Embryonic facial prominence (tissue), 1 donor: ENCODE measurements at regions not wholly inside any gene's neighbourhood (a gene's known extent, or its start where the extent isn't known, plus 50 kb on each side); places are given as distances from the start of the nearest gene placed in this dataset.
"Not testable (repeated sequence)": the region's sequence is repeated elsewhere in the genome, so short reads cannot be mapped to it uniquely, and the experiment has no call there.

ENCODE experiments used
- DNase-seq: peaks from one replicate; pipeline ENCODE4 v3.0.0-alpha.2; 2016; ENCODE audit errors: extremely low spot score

DNA sequence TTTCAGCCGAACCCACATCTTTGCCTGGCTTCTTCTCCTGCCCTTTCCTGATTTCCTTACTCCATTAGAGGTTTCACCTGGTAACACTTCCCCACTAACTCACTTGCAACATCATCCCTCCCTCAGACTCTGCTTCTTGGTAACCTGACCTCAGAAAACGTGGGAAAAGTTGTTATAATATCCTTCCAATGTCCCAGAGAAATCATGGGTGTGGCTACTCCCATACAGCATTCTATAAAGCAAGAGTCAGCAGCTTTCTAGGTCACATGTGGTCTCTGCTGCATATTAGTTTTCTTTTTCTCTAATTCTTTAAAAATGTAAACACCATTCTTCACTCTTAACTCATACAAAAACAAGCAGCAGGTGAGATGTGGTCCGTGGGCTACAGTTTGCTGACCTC, 283.1 kb upstream of the MAOA start:
- DNase-seq: no peak

DNA sequence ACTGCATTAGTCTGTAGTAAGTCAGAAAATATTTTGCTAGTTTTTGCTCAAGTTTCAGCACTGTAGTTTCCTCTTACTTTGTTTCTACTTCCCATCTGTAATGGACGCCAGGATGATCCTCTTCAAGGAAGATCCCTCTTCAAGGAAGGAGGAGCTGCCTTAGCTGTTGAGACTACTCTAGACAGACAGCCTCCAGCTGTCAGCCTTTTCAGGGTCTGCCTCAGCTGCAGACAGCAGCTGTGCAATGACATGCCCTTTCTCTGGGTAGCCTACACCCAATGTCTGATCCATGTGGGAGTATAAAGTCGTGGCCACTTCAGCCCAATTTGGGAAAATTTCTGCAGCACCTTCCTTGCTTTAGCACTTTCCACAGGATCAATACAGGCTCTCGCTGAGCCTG, 281.0 kb upstream of the MAOA start:
- no peak for DNase-seq

DNA sequence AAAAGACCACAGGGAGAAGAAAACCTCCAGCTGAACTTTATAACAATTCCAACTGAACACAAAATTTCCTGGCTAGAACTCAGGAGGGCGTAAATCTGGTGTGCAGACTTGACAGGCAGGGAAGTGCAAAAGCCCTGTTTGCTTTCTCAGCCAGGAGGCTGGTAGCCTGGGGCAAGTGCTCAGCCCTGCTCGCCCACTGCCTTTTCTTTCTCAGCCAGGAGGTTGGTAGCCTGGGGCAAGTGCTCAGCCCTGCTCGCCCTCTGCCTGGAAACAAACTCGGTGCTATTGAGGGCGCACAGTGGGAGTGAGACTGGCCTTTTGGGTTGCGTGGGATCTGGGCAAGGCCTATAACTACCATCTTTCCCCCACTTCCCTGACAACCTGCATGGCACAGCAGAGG, 275.4 kb upstream of the MAOA start:
- DNase-seq: no peak

DNA sequence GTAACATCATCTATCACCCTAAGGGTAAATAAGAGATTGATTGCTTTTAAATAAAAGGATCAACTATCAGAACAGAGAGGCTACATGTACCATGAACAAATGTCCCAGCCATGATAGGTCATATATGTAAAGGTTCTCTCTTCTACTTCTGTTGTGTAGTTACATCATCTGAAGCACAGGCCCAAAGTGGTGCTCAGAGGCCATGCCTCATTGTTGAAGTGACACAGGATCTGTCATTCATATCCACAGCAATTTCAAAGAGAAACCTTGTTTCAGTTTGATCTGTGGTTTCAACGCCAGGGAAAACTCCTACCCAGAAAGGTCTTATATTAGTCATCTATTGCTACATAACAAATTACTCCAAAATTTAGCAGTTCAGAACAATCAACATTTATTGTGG, 269.2 kb upstream of the MAOA start:
- DNase-seq: no peak

DNA sequence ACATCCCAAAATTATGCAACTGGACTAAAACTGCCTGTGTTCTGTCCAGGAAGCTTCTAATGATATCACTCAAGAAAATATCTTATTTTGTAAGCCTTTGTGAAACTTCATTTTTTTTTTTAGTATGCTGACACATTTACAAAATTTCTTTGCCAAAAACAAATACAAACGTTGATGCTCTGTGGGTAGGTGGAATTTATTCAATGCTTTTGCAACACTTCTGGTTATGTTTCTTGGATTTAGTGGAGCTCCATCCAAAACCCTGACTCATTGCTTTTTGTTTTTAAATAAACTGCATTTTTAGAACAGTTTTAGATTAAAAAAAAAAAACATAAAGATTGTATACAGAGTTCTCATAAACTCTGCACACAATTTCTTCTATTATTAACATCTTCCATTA, 250.9 kb upstream of the MAOA start:
- no peak for DNase-seq

DNA sequence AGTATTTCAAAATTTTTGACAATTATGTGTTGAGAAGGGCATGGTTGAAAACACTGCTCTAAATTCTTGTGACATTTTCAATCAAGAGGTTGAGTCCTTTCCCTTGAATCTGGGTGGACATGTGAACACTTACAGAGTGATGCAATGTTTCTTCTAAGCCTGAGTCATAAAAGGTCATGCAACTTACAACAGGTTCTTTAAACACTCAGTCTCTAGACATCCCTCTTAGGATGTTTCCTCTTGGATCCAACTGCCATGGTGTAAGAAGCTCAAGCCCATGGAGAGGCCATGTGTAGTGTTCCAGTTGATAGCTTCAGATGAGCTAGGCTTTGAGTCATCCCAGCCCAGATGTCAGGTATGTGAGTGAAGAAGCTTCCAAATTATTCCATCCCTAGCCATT, 232.2 kb upstream of the MAOA start:
- no peak for DNase-seq

DNA sequence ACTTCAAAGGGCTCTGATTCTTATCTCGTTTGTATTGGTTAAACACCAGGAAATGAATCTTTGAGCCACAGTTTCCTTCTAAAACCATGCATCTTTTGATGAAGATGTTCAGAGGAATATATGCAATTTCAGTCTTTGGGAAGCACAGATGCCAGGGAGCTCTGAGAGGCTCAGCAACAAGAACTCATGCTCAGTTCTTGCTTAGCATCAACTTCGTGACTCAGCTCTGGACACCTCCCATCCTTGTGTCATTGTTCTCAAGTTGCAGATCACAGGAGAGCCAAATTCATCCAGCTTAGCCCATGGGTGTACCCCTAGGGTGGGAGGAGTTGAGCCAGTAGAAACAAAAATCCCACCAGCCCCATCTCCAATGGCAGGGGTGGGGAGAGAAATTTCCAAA, 219.6 kb upstream of the MAOA start:
- no peak for DNase-seq

DNA sequence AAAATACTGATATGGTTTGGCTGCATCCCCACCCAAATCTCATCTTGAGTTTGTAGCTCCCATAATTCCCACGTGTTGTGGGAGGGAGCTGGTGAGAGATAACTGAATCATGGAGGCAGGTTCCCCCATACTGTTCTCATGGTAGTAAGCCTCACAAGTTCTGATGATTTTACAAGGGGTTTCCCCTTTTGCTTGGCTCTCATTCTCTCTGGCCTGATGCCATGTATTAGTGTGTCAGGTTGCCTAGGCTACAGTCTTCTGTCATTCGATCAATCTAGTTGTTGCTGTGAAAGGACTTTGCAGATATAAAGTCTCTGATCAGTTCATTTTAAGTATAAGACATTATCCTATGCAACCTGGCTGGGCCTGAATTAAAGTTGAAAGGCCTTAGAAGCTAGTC, 209.3 kb upstream of the MAOA start:
- no peak for DNase-seq

DNA sequence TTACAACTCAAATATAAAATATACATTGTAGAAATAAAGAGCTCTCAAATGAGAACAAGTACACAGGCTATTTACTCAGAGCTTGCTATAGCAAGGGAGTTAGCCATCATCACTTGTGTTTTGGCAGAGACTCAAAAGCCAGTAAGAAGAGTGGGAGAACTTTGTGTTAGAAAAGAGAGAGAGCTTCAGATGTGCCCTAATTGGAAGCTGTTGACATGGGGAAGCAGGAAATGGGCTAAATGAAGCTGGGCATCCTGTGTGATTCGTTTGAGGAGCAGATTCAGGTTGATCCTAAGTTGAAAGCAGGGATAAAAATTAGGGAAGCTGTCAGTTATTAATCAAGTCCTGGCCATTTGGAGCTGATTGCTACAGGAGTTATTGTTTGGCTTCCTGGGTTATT, 207.4 kb upstream of the MAOA start:
- no peak for DNase-seq

DNA sequence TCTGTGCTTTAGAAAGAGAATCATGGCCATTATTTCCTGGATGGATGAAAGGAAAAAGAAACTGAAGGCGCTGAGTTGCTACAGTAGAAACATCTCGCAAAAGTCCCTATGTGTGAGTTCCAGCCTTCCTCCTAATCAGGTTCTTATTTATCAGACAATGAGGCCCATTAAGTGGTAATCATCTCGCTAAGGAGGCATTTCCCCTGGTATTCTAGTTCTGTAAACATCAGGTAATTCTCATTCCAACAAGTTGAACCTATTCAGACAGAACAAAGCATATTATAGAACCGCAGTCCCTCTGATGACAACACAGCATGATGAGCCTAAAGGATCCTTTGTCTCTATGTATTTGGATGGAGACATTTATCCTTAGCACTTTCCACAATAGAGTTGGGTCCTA, 205.7 kb upstream of the MAOA start:
- DNase-seq: no peak

DNA sequence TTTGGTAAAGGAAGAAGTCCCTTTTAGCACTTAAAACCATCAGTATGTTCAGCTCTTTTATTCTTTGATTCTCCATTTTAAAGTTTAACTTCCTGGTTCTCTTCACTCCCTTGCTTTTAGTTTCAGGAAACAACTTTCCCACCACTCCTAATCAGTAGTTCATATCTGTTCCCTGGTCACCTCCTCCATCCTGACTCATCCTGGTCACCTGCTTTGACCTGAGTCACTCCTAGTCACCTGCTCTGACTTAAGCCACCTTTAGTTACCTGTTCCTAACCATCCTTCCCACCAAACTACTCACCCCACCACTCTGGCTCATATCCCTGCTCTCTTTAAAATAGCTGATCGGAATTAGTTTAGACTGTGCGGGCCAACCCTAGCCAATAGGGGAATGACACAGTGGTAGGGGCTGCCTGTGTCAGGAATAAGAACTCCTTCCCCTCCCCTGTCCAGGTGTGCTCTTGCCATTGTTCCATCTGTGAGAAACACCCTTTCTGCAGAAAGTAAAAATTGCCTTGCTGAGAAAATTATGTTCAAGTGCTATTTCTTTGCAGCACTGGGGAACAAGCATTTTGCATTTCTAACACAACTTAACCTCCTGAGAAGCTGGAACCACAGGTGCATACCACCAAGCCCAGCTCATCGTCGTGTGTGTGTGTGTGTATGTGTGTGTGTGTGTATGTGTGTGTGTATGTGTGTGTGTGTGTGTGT, 204.0 kb upstream of the MAOA start:
- not testable (repeated sequence) for DNase-seq

DNA sequence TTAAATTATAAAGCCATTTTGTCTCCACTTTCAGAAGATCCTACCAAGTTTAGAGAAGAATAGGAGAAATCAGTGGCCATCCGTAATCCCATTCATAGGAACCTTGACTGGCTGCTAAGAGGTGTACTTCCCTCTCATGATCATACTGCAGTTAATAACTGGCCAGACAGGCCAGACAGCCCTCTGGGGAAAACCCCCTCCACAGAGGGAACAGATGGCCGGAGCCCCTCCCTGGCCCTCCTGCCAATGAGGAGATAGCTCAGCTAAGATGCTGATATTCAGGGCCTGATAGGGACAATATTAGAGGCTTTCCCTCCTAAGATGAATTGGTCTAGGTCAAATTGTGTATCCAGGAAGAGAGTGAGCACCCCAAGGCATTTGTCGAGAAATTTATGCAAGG, 200.0 kb upstream of the MAOA start:
- no peak for DNase-seq

DNA sequence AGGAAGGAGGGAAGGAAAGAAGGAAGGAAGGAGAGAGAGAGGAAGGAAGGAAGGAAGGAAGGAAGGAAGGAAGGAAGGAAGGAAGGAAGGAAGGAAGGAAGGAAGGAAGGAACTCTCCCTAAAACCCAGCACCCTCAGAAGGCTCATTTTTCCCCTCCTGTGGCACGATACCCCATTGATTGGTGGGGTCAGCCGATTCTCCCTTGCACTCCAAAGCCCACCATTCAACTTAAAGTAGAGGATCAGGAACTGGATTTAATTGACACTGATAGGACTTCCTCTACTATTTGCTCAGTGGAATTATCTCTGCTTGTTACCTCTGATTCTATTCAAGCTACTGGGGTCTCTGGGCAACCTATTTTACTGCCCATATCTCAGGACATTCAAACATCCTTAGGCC, 199.2 kb upstream of the MAOA start:
- no peak for DNase-seq

DNA sequence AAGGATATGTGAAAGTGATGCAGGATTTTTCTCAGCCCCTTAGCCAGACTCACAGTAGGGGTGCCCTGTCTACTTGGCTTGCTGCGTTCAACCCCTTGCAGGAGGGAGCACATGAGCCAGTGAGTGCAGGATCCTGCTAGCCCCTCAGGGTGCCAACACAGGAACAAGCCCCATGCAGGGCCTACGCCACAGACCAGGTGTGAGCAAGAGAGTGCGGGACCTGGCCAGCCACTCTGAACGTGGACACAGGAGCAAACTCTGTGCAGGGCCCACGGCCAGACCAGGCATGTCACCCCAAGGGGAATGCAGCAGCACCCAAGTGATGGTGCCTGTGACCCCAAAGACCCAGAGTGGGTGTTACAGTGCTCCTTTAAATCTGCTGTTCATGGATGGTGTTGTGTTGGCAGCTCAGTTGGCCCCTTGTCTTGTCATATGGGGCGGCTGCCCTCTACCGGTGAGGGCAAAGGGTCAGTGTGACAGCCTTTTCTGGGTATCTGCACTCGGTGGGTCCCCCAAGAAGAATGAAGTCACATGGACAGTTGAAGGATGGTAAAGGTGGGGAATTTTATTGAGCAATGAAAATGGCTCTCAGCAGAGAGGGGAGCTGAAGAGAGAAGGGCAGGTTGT, 188.4 kb upstream of the MAOA start:
- no peak for DNase-seq

DNA sequence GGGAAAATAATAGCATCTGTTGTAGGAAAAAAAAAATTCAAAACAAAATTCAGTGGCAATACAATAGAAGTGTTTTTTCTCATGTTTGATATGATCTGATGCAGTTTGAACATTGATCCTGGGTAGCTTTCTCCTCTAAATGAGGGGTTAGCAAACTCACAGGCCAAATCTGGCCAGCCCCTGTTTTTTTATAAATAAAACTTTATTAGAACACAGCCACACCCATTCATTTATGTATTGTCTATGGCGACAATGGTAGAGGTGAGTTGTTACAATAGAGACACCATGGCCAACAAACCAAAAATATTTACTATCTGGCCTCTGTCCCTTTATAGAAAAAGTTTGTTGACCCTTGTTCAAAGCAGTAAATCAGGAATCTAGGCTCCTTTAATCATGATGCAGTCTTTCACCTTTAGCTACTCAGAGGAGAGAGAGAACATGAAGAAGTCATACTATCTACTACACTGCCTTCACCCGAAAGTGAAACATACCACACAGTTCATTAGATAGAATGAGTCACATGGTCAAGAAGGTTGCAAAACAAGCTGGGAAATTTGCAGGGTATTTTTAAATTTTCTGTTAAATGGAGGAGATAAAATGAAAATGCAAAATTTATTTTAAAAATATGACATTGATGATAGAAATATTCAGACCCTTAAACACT, 186.6 kb upstream of the MAOA start:
- DNase-seq: no peak

DNA sequence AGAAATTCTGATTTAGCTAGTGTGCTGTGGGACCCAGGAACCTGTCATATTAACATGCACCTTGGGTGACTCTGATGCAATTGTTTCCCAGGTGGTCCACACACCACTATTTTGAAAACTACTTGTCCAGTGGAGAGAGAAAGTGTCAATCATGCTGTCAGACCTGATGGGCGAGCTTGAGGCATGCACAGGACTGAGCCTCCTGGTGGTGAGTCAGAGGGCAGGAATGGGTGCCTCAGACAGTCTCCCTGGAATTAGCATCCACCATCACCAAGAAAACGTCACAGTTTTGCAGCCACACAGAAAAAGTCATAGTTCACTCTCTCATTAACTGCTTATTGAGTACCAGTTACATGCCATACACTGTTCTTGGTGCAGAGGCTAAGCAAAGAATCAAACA, 181.8 kb upstream of the MAOA start:
- no peak for DNase-seq

DNA sequence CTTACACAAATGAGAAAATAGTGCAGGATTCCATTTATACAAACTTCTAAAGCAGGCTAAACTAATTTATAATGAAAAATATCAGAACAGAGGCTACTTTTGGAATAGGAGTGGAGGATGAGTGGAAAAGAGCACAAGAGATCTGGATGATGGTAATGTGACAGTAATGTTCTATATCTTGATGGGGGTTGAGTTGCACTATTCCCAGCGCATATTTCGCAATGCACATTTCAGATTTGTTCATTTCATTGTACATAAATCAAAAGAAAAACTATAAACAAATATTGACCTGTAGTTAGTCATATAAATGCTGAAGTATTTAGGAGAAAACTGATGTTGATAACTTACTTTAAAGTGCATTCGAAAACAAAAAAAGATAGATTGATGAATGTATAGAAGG, 177.0 kb upstream of the MAOA start:
- no peak for DNase-seq

DNA sequence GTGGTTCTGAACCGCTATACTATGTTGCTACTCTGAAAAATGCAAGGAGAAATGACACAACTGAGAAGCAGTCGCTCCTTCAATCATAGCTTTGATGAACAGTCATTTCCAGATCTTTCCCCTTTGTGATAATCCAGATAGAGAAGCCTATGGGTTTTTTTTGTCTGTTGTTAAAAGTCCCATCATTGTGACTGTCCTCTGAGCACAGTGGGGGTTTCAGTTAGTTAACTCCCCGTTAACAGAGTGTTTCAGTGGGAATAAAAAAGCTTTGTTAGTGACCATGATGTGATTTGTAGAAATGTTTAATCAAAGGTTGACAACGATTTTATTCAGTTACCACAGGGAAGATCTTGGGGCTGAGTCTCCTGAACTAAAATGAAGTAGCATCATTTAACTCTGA, 176.2 kb upstream of the MAOA start:
- DNase-seq: no peak

DNA sequence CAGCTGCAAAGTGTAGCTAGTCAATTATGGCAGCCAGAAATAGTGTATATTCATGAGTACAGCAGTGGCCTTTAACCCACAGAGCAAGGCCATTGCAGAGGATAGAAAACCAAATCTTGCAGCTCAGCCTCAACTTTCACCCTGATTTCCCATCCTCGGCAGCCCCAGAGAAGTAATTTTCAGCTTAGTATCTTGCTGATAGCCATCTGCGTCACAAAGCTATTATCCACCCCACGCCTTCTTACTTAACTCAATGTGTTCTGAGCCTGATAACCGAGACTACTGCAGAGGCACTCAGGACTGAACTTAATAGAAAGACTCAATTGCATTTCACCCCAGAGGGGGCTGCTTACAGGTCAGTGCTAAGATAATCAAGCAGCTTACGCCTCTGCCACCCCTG, 174.5 kb upstream of the MAOA start:
- no peak for DNase-seq

DNA sequence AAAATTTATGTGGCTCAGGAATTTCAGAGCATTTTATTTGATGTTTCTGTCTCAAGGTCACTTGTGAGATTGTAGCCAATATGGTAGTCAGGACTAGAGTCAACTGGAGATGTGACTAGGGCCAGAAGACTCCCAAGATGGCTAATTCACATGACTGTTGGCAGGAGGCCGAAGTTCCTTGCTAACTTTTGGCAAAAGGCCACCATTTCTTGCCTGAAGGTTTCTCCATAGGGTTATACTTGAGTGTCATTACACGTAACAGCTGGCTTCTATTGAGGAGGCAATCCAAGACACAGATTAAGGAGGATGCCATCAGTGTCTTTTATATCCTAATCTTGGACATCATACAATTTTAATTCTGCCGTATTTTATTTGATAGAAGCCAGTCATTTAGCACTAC, 162.3 kb upstream of the MAOA start:
- DNase-seq: no peak

DNA sequence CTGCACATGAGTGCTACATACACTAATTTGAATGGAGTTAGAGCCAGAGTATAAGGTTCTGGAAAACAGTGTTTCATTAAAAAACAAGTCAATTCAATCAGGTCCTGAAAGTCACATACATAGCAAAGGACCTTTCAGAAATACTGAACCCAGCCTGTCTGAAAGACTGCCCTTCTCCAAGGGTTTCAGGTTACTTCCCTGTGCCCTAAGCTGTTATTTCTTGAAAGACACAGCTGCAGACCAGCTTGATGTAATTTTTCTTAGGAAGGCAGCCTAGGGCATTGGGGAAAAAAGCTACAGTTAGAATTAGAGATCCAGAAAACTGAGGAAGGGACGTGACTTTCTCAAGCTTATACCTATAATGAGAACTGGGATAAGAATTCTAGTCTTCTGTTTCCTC, 155.9 kb upstream of the MAOA start:
- no peak for DNase-seq

DNA sequence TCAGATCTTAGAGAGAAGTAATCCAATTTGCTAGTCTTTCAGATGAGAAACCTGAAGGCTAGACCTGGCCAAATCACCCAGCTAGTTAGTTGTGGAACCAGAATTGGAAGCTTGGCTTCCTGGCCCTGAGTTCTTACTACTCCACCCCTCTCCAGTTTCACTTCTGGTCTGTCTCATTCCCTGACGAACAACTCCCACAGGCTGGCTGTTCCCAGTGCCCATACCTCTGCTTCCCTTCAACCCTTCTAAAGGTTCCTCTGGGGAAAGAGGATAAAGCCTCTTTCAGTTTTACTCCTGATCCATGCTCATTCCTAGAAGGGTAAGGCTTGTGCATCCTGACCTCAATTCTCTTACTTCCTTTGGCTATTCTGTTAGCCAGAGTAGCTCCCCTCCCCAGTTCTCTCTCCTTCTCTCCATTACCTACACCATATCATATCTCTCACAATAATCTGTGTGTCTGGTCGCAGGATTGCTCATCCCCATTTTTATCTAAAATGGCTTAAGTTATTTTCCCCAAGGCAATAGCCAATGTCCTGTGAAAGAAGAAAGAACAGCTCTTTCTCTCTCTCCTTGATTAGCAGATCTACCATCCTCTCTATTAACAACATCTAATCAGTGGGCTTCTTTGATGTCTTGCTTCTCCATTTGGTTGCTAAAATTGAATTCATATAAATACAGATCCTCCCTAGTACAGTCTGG, 155.0 kb upstream of the MAOA start:
- no peak for DNase-seq

DNA sequence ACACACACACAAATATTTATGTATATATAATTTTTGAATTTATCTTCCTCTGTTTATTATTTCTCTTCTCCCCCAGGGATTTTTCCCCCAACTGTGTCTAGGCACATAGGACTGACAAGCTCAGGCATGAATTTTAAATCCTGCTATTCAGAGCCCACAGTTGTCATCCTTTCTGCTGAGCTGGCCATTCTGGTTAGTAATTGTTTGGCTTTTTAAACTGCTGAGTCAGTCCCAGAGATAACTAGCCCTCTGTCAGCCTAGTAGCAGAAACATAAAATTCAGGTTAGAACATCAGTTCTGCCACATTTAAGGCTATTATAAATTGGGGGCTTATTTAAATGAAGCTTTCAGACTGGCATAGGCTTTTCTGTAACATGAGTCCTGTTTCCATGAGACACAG, 151.7 kb upstream of the MAOA start:
- DNase-seq: no peak
